Body of pancreas (tissue), 4 donors: ENCODE measurements at regions not wholly inside any gene's neighbourhood (a gene's known extent, or its start where the extent isn't known, plus 50 kb on each side); places are given as distances from the start of the nearest gene placed in this dataset.

Experiments used
- CTCF ChIP-seq, 7 experiments: fragments of 450-650 bp in 4 of 7; fragments of 200-600 bp in 3 of 7; sonication (generic) in 3 of 7; IDR thresholded peaks; one replicate each; pipeline ENCODE4 v1.5.1; 2016 to 2019; ENCODE audit warnings: antibody characterized with exemption in 7 of 7
- POLR2A ChIP-seq, 3 donors: fragments of 450-650 bp; IDR thresholded peaks; one replicate each; pipeline ENCODE4 v1.6.1; 2016; ENCODE audit warnings: antibody characterized with exemption in 3 of 3, mild to moderate bottlenecking in 2 of 3

GRCh38 chr17:37796076-37796475 is 51.2 kb upstream of the HNF1B start:
- no peak for TF ChIP-seq CTCF (IDR thresholded peaks at IDR 0.05)
- TF ChIP-seq POLR2A (IDR thresholded peaks at IDR 0.05) = no peak
